ENCODE measurements at regions not wholly inside any gene's neighbourhood (a gene's known extent, or its start where the extent isn't known, plus 50 kb on each side); places are given as distances from the start of the nearest gene placed in this dataset.

DNA sequence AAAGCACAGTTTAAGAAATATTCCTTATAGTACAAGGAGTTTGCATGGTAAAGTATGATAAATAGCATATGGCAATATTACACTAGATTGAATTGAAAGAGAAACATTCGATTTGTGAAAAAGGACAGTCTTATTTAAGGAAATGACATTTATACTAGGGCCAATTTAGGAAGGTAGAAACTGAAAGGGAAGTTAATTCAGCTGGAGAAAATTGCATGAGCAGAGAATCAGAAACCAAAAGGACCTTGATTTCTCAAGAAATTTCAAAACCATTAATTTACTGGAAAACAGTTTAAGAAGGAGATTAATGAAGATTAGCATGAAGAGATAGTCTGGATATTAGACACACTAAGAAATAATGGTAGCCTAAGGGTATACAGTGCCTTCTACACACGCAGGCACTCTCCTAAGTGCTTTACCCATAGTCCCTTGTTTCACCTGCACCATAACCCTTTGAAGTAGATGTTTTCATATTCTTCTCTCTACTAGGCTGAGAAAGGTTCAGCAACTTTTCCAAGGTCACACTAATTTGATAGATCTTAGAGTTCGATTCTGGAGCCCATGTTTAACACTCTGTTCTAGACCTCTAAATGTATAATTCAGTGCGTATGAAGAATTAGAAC, 259.1 kb upstream of the SLIT2 start:
- no peak for DNase-seq (ENCODE audit: low read depth)

DNA sequence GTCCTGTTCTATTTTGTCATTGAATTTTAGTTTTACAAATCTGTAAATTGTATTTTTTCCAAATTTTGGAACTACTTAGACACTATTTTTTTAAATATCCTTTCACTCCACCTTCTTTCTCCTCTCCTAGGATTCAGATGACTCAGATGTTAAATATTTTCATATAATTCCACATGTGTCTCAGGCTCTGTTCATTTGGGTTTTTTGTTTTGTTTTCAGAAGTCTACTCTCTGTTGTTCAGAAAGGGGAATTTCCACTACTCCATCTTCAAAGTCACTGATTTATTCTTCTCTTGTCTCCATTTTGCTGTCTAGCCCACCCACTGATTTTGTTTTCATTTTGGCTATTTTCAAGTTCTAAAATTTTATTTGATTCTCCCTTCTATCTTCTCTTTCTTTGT, 264.0 kb upstream of the SLIT2 start:
- peak; percentile 84 for DNase-seq (ENCODE audit: low read depth)

DNA sequence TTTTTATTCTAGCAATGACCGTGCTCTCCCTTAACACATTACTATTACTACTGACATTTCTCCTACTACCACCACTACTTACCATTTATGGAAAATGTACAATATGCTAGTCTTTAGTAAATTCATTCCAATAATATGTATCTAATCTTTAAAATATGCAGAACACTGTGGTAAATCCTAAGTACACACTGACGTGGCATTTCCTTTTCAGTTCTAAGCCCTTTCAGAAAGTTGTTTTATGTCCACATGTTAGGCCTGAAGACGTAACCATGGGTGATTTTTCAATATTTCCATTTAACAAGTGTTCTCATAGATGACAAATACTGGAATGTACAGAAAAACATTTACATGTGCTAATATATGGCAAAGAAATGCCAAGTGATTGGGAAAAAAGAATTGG, 268.6 kb upstream of the SLIT2 start:
- peak; percentile 99 for DNase-seq (ENCODE audit: low read depth)

DNA sequence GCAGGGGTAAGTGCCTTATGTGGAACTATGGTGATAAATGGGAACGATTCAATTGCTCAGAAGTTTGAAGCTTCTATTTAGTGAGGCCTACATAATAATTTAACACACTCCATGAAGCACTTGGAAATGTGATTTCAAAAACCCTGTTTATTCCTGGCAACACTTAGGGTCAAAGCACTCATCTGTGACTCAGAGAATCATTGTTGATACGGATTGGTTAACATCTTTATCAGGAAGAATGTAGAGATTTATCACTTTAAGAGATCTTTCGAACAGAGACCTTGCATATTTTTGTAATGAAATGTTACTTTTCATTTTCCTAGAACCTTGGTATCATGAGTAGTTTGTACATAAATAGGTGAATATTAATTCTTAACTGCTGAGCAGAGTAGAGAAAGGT, 269.1 kb upstream of the SLIT2 start:
- peak; percentile 95 for DNase-seq (ENCODE audit: low read depth)

DNA sequence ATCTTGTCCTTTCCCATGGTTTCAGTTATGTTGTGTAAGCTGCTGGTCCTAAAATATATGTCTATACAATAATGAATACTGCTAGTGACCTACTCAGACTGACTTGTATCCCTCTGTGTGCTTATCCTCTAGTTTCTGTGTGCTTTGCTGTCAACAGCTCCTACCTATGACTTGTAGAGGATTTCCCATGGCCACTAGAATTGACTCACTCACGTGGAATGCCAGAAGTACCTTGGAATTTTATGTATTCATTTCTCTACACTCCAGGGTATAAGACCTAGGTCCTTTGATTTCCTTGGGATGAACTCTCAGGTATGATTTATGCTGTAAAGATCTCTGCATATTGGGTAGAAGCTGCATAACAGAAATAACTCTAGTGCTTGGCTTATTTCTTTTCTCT, 279.9 kb upstream of the SLIT2 start:
- peak; percentile 69 for DNase-seq (ENCODE audit: low read depth)

DNA sequence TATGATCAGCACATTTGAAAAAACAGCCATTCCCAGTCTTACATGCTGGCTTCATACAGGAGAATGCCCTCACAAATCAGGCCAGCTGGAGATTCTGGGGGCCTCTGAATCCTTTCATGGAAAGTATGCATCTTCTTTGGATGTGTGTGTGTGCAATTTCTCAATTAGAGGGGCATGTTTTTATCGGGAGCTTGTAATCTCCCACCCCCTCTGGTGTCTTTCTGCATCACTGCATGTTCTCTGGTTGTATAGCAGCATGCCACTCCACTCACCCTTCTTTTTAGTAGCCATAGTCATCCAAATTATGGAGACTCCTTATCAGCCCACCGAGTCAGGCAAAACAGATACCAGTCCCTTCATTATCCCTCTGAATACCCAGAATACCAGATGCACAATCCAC, 282.2 kb upstream of the SLIT2 start:
- DNase-seq (ENCODE audit: low read depth), result peak; percentile 20

DNA sequence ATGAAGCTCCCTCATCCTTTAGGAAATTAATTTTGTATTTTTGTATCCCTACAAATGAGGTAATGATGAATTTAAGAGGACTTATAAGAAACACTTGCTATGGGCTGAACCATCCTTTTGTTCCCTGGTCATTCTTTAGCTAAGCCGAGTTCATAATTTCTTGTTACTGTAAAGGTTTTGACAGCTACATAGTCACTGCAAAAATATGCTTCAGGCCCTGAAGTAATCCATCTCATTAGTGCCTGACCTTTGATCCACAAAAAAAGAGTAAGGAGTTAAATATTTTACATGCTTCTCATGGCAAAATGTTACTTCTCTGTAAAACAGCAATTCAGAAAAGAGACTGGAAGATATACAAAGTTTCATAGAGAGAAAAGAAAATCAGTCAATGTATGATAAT, 290.6 kb upstream of the SLIT2 start:
- peak; percentile 80 for DNase-seq (ENCODE audit: low read depth)

DNA sequence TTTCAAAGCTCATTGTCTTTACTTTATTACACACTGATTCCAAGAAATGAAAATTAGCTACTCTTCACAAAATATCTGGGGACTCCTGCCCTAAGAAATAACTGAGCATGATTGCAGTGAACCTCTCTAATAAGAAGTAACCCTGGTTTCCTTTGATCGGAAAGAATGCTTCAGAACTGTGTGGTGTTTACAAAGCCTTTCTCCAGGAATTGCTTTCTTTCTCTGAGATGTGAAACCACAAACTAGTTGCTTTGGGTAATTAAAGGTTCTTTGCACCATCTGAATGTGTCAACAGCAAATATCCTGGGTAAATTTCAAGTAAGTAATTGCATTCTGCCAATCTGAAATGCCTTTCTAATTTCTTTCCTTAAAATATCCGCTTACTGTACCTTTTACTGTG, 292.9 kb upstream of the SLIT2 start:
- DNase-seq (ENCODE audit: low read depth), result no peak

DNA sequence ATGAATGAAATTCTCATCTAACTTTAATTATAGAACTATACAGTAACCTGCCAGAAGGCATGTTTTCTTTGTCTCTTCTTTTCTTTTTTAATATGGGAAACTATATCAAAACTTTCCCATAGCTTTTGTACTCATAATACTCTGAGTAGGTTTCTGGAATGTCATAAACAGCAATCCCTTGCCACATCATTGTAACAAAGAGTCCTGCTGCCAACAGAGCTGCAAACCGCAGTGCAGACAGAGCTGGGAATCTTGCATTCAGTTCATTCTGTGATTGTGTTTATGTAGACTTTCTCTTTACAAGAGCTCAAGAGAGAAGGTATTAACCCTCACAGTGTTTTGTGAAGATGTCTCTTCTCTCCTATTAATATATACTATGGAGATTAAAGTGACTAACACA, 304.4 kb upstream of the SLIT2 start:
- peak; percentile 93 for DNase-seq (ENCODE audit: low read depth)

DNA sequence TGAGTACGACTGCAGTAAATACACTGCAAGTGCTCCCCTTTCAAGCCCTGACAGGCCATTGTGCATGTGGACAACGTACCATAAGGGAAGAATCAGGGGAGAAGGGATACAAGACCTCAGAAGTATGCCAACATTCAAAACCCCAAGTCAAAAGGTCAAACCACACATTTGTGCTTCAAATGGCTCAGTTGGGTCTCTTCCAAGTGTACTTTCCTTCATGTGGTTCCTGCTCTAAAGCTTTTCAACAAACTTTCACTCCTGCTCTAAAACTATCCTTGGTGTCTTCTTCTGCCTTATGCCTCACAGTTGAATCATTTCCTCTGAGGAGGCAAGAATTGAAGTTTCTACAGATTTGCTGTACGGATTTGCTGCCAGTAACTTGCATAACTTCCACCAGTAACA, 305.7 kb upstream of the SLIT2 start:
- DNase-seq (ENCODE audit: low read depth), result peak; percentile 100

DNA sequence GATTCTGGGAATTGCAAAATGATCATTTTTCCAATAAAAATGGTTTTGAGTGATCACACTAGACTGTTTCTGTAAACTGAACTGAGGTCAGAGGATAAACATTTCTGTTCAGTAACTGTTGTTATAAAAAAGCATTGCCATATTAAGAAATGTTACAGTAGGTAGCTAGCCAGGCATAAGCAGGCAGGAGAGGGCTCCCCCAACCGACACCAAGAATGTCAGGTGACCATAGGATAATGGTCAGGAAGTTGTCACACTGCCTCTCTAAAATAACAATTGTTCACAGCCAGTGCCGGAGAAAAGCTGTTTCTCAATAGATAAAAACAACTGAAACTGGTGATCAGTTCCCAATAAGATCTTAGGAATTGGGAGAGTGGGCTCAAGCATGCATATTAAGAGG, 306.2 kb upstream of the SLIT2 start:
- peak; percentile 42 for DNase-seq (ENCODE audit: low read depth)

DNA sequence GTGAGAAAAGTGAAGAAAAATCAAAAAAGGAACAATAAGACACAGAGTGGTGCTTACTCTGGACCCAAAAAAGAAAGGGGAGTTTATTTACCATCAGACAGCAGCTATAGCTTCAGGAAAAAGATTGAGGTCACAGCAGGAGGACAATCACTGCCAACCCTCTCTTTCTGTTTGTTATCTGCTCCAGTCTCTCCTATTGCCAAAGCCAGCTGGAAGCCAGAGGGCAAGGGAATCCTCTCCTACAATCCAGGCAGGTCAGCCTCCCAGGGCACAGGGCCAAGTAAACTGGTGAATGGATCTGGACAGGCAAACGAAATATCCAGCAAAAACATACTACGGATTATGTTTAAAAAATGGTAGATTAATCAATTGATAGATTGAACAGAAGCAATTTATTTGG, 306.9 kb upstream of the SLIT2 start:
- no peak for DNase-seq (ENCODE audit: low read depth)

DNA sequence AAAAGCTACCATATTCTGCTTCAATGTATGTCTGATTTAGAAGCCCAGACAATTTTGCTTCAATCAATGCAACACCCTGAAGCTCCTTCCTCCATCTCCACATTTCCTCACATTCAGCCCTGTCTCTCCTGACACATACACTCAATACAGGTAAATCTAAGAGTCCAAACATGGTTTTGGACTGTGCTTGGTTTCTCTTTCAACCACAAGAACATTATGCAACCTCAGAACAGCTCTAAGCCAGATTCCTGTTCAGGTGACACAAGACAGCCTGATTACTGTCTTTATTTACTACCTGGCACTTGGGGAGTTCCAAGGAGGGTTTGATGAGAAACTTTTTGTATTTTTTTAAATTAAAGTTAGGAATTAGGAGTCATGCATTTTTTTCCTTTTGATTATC, 307.5 kb upstream of the SLIT2 start:
- no peak for DNase-seq (ENCODE audit: low read depth)

DNA sequence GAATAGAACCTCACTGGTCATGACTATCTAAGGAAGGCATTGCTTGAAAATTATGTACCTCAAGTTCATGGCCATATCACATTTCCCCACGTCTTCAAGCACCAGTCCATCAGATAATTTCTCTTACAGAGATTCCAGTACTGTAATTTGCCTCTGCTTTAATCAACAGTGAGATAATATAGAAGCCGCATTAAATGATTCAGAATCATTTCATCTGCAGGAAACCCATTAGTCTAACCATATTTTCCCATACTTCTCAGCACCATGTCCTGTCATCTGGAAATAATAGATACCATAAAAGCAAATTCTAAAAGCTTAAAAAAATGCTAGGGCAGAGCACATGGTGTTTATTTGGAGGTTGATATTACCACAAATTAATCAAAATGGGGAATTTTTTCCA, 310.3 kb upstream of the SLIT2 start:
- DNase-seq (ENCODE audit: low read depth), result no peak

DNA sequence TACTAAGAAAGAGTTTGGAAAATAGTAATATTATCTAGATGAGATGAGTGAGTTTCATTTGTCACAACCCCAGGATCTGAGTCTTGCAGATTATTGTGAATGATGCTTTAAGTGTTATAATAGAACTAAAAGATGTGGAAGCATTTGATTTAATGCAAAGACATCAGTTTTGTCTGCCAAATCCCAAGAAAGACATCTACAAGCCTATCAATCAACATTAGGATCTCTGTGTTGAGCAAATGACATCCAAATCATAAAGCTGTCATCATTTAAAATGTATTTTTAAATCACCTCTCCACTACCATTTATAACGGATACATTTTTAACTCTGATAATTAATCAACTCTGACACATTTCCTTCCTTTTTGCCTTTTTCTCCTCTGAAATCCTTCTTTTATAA, 310.8 kb upstream of the SLIT2 start:
- no peak for DNase-seq (ENCODE audit: low read depth)

DNA sequence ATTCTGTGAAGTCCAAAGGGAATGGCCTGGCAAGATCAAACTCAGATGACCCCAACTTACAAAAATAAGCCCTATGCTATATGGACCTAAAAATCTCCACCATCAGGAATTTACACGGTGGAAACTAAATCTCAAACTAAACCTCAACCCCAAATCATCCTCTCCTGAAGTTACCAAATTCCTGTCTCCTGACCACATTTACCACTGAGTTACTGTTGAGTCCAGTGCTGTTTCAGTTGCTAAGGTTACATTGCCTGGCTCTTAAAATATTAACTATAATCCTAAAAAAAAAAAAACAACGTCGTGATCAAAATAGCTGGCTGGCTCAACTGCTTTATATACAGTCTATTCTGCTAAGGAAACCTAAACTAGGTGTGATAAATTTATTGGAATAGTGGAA, 315.2 kb upstream of the SLIT2 start:
- peak; percentile 92 for DNase-seq (ENCODE audit: low read depth)

DNA sequence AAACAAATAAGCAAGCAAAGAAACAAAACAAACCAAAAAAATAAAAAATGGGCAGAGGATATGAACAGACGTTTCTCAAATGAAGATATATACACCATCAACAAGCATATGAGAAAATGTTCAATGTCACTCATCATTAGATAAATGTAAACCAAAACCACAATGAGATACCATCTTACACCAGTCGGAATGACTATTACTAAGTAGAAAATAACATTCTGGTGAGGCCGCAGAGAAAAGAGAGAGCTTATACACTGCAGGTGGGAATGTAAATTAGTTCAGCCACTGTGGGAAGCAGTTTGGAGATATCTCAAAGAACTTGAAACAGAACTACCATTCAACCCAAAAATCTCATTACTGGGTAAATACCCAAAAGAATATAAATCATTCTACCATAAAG, 321.0 kb upstream of the SLIT2 start:
- no peak for DNase-seq (ENCODE audit: low read depth)

DNA sequence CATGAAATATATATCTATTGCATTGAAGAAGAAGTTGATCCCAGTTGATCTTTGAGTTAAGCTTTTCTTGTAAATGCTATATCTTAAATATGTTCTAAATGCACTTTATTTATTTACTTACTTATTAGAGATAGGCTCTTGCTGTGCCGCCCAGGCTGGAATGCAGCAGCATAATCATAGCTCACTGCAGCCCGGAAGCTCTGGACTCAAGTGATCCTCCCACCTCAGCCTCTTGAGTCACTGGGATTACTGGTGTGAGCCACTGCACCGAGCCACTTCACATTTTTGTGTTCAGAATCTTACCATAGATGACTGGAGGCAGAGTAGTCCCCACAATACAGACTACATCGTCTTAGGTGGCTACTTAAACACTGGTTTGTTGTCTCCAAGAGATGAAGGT, 324.3 kb upstream of the SLIT2 start:
- DNase-seq (ENCODE audit: low read depth), result peak; percentile 90

DNA sequence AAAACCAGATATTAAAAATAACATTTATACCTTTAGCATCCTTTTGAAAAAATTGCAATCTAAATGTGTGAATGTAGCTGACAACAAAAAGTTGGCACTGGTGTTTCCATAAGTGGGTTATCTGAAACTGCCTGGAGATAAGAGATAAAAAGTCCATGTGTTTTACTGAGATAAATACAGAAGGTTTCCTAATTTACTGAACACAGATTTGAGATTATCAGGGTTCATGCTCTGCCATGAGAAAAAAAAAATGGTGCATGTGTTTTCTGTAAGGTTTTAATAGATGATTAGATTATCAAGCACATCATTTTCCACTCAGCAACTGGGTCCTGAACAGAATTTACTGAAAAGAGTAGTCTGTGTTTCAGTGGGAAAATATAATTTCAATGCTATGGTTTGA, 326.2 kb upstream of the SLIT2 start:
- DNase-seq (ENCODE audit: low read depth), result no peak

DNA sequence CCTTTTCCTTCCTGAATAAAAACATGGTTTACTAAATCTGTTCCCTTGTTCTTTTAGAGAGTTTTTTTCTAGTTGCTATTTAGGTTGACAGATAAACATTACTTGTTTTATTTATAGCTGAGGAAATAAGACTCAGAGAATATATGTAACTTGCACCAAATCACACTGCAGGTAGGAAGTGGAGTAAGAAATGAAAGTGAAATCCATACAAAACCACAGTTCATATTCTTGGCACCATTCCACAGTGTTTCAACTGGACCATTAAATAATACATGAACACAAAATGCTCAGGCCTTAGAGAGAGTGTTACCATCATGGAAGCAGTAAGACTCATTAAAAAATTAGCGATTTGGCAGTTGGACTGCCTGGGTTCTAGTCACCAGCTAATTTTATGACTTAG, 326.9 kb upstream of the SLIT2 start:
- DNase-seq (ENCODE audit: low read depth), result peak; percentile 75

DNA sequence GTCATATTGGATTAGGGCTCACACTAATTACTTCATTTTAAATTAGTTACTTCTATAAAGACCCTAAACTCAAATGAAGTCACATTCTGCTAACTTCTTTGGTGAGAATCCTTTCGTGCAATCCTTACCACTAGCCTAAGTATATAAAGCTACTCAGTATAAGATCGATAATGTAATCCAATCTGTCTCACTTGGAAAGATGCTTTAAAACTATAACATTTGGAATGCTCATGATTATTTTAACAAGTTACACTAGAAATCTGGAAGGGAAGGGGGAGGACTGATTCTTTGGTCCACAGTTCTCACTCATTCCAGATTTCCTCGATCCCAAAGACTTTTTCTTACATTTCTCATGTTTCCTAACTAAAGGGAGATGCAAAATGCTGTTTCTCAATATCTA, 336.4 kb upstream of the SLIT2 start:
- DNase-seq (ENCODE audit: low read depth), result no peak

DNA sequence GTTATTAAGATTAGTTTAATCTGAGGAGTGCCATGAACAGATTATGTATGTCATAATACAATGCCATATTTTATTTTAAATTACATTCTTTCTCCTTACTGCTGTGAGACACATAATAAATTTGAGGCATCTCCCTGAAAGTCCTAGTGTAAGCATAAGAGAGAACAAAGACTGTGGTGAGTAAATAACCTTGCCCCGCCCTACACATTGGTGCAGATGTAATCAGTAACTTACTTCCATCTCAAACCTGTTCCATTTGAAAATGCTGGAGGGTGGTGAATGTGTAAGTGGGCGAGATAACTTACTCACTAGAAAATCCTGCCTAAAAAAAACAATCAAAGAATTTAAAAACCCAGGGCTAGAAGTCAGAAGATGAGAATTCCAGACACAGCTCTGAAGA, 338.1 kb upstream of the SLIT2 start:
- DNase-seq (ENCODE audit: low read depth), result peak; percentile 7

DNA sequence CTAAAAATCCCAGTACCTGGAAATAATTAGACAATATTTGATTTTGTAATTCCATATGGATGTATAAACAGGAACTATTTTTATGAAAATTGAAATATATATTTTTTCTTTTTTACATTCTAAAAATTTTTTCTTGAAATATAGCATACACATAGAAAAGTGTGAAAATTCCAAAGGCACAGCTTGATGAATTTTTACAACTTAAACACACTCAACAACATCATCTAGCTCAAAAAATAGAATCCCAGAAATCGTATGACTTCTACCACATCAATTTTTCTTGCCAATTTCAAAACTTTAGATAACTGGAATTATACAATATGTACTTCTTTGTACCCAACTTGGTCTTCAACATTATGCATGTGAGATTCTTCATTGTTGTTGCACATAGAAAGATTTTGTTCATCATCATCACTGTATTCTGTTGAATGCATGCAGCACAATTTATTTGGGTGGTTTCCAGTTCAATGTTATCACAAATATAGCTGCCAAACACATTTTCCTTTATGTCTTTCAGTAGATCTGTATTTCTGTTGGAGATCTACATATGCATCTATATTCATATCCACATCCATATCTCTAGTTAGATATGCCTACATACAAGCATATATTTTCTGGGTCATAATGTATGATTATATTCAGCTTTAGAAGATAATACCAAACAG, 340.7 kb upstream of the SLIT2 start:
- DNase-seq (ENCODE audit: low read depth), result no peak

DNA sequence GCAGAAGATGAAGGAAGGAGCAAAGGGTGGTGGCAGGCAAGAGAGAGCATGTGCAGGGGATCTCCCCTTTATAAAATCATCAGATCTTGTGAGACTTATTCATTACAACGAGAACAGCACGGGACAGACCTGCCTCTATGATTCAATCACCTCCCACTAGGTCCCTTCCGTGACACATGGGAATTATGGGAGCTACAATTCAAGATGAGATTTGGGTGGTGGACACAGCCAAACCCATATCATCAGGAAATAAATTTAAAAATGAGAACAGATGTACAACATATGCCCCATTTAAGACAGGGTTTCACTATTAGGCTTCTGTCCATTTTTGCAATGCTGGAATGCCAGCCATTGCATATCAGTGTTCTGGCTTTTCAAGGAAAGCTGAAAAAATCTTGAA, 346.7 kb upstream of the SLIT2 start:
- no peak for DNase-seq (ENCODE audit: low read depth)

Data from iris pigment epithelial cell (primary cell).